Upper lobe of left lung (tissue), 6 donors: ENCODE measurements at regions not wholly inside any gene's neighbourhood (a gene's known extent, or its start where the extent isn't known, plus 50 kb on each side); places are given as distances from the start of the nearest gene placed in this dataset.

ENCODE experiments used
- ATAC-seq, 2 donors: fragments of 200-7000 bp; cut with Tn5 transposase; one replicate each; pipeline ENCODE4 v1.9.1; 2022; ENCODE audit warnings: mild to moderate bottlenecking in 2 of 2, moderate library complexity in 2 of 2; ENCODE audit not compliant: low FRiP score in 2 of 2
- DNase-seq, 2 donors: peaks; one replicate each; pipeline ENCODE4 v3.0.0-alpha.2; 2019 to 2020
- H3K27ac ChIP-seq, 4 donors: fragments of 200-600 bp; sonication (generic); one replicate each; pipeline ENCODE4 v1.5.1; 2016 to 2019
- H3K27me3 ChIP-seq, 4 donors: fragments of 200-600 bp; sonication (generic); one replicate each; pipeline ENCODE4 v1.5.1; 2017 to 2019
- H3K36me3 ChIP-seq, 4 donors: fragments of 200-600 bp; sonication (generic); one replicate each; pipeline ENCODE4 v1.5.1; 2016 to 2019
- H3K4me1 ChIP-seq, 4 donors: fragments of 200-600 bp; sonication (generic); one replicate each; pipeline ENCODE4 v1.5.1; 2018 to 2019
- H3K4me3 ChIP-seq, 4 donors: fragments of 200-600 bp; sonication (generic); one replicate each; pipeline ENCODE4 v1.5.1; 2017 to 2019; ENCODE audit warnings: mild to moderate bottlenecking in 2 of 4, moderate library complexity in 1 of 4
- H3K9me3 ChIP-seq, 4 donors: fragments of 200-600 bp; sonication (generic); one replicate each; pipeline ENCODE4 v1.5.1; 2018 to 2019
- EP300 ChIP-seq, 4 donors: sonication (generic); formaldehyde crosslinking; IDR thresholded peaks; one replicate each; pipeline ENCODE4 v1.5.1; 2017; ENCODE audit warnings: antibody characterized with exemption in 4 of 4, control low read depth in 2 of 4
- POLR2A ChIP-seq, 4 donors: fragments of 450-650 bp; IDR thresholded peaks; one replicate each; pipeline ENCODE4 v1.5.1; 2016 to 2017; ENCODE audit warnings: antibody characterized with exemption in 4 of 4, mild to moderate bottlenecking in 2 of 4
- POLR2AphosphoS5 ChIP-seq, 2 donors: sonication (generic); formaldehyde crosslinking; IDR thresholded peaks; one replicate each; pipeline ENCODE4 v1.5.1; 2017; ENCODE audit warnings: antibody characterized with exemption in 2 of 2
- WGBS, 2 donors: methylation state at CpG; one replicate each; pipeline ENCODE4 v1.1.5; 2017 to 2018; 5-methylcytosine and 5-hydroxymethylcytosine counted together
- TF ChIP-seq, protein P1 (sequence below), 6 experiments: fragments of 450-650 bp in 4 of 6; fragments of 200-600 bp in 2 of 6; sonication (generic) in 2 of 6; IDR thresholded peaks; one replicate each; pipeline ENCODE4 v1.5.1; 2016 to 2019; ENCODE audit warnings: antibody characterized with exemption in 6 of 6
- donor health status: DM: no; HTN: no; CAD: no; lungs with moderate emphysema.
- donor health status: DM: no; HTN: yes; CAD: no; lungs with severe emphysema.

DNA sequence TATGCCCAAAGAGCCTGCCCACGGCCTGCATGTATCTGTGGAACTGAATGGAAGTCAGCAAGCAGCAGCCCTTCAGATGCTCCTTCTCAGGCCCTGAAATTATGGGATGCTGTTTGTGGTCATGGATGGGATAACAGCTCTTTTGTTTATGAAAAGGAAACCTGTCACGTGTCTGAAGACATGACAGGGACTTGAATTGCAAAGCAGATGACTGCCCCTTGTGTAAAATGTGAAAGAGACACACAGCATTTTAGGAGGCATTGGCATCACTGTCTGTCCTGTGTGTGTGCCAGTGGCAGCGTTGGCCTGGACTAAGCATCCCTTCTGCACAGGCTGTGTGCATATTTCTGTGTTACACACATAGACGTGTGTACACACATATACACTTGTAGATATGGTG, 192.1 kb downstream of the VRK1 start:
- Histone ChIP-seq H3K27ac (no peak overlapping the region), H3K4me1 (no peaks in the 10 kb centered on the region), H3K27me3 (no peaks in the 10 kb centered on the region), H3K4me3 (no peak overlapping the region), H3K9me3 (no peaks in the 10 kb centered on the region), H3K36me3 (no peaks in the 10 kb centered on the region)
- ATAC-seq (no peak), DNase-seq (no peak)
- TF ChIP-seq POLR2AphosphoS5 (IDR thresholded peaks at IDR 0.05) (no peak), EP300 (IDR thresholded peaks at IDR 0.05) (no peak), POLR2A (IDR thresholded peaks at IDR 0.05) (no peak)
- TF ChIP-seq, protein P1, sequence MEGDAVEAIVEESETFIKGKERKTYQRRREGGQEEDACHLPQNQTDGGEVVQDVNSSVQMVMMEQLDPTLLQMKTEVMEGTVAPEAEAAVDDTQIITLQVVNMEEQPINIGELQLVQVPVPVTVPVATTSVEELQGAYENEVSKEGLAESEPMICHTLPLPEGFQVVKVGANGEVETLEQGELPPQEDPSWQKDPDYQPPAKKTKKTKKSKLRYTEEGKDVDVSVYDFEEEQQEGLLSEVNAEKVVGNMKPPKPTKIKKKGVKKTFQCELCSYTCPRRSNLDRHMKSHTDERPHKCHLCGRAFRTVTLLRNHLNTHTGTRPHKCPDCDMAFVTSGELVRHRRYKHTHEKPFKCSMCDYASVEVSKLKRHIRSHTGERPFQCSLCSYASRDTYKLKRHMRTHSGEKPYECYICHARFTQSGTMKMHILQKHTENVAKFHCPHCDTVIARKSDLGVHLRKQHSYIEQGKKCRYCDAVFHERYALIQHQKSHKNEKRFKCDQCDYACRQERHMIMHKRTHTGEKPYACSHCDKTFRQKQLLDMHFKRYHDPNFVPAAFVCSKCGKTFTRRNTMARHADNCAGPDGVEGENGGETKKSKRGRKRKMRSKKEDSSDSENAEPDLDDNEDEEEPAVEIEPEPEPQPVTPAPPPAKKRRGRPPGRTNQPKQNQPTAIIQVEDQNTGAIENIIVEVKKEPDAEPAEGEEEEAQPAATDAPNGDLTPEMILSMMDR (IDR thresholded peaks at IDR 0.05), result no peak
- WGBS, 2 donors, result 70 to 74% methylated on average over 4 of the region's 4 CpGs

DNA sequence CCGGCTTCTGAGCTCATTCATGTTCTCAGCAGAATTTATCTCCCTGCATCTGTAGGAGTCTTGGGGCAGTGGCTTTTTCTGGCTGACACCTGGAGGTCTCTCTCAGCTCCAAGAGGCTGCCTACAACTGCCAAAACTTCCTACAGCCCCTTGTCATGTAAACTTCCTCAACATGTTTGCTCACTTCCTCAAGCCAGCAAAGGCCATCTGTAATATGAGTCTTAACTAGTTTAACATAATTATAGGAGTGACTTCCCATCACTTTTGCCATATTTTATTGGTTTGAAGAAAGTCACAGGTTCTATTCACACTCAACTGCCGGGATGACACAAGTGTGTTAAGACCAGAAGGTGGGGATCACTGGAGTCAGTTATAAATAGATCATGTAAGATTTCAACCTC, 194.0 kb downstream of the VRK1 start:
- H3K27me3 ChIP-seq, result no peaks in the 10 kb centered on the region
- no peak for ATAC-seq
- no peaks in the 10 kb centered on the region for H3K36me3 ChIP-seq
- H3K27ac ChIP-seq, result no peak overlapping the region
- DNase-seq, result no peak
- H3K4me1 ChIP-seq, result no peaks in the 10 kb centered on the region
- TF ChIP-seq EP300 (IDR thresholded peaks at IDR 0.05), result no peak
- TF ChIP-seq POLR2A (IDR thresholded peaks at IDR 0.05), result no peak
- TF ChIP-seq POLR2AphosphoS5 (IDR thresholded peaks at IDR 0.05), result no peak
- TF ChIP-seq, protein P1 (IDR thresholded peaks at IDR 0.05), result no peak
- no peak overlapping the region for H3K4me3 ChIP-seq
- no peaks in the 10 kb centered on the region for H3K9me3 ChIP-seq
- 85 to 92% methylated on average over 2 of the region's 2 CpGs for WGBS, 2 donors

DNA sequence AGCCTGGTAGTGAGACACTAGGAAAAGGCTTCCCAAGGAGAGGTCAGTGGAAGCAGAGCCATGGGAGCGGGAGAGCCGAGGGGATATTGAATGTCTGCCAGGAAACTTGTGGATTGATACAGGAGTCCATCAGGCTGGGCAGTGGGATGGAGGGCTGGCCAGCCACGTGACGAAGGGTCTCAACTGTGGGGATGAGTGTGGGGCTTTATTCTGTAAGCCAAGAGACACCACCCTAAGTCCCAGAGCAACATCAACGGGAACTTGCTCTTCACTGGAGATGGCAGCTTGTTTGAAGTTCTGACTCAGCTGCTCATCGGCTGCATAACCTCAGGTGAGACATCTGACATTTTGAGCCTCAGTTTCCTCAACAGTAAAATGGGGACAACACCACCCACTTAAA, 197.8 kb downstream of the VRK1 start:
- H3K9me3 ChIP-seq, result no peaks in the 10 kb centered on the region
- TF ChIP-seq, protein P1 (IDR thresholded peaks at IDR 0.05), result no peak
- TF ChIP-seq POLR2AphosphoS5 (IDR thresholded peaks at IDR 0.05) (no peak), EP300 (IDR thresholded peaks at IDR 0.05) (no peak), POLR2A (IDR thresholded peaks at IDR 0.05) (no peak)
- H3K27me3 ChIP-seq, result no peaks in the 10 kb centered on the region
- DNase-seq, result no peak
- H3K36me3 ChIP-seq, result no peaks in the 10 kb centered on the region
- no peaks in the 10 kb centered on the region for H3K4me1 ChIP-seq
- no peak overlapping the region for H3K27ac ChIP-seq
- ATAC-seq, result no peak
- no peak overlapping the region for H3K4me3 ChIP-seq
- WGBS, 2 donors, result 84 to 88% methylated on average over 6 of the region's 6 CpGs

DNA sequence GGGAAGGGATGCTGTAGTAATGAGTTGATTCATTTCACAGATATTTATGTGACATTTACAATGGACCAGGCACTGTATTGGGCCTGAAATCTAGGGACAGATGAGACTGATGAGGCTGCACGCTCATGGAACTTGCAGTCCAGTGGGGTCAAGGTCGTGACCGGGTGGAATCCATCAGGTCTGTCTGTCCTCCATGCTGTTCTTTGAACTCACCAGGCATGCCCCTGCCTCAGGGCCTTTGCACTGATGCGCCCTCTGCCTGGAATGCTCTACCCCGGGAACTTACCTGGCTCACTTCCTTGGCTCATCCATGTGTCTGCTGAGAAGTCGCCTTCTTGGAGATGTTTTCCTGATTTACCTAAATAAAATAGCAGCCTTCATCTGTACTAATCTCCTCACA, 200.1 kb downstream of the VRK1 start:
- no peaks in the 10 kb centered on the region for H3K4me1 ChIP-seq
- H3K9me3 ChIP-seq, result no peaks in the 10 kb centered on the region
- 83 to 93% methylated on average over 6 of the region's 6 CpGs for WGBS, 2 donors
- no peaks in the 10 kb centered on the region for H3K36me3 ChIP-seq
- no peaks in the 10 kb centered on the region for H3K27me3 ChIP-seq
- ATAC-seq, result no peak
- H3K27ac ChIP-seq, result no peak overlapping the region
- TF ChIP-seq EP300 (IDR thresholded peaks at IDR 0.05) (no peak), POLR2A (IDR thresholded peaks at IDR 0.05) (no peak), POLR2AphosphoS5 (IDR thresholded peaks at IDR 0.05) (no peak)
- TF ChIP-seq, protein P1 (IDR thresholded peaks at IDR 0.05), result no peak
- H3K4me3 ChIP-seq, result no peak overlapping the region
- no peak for DNase-seq

DNA sequence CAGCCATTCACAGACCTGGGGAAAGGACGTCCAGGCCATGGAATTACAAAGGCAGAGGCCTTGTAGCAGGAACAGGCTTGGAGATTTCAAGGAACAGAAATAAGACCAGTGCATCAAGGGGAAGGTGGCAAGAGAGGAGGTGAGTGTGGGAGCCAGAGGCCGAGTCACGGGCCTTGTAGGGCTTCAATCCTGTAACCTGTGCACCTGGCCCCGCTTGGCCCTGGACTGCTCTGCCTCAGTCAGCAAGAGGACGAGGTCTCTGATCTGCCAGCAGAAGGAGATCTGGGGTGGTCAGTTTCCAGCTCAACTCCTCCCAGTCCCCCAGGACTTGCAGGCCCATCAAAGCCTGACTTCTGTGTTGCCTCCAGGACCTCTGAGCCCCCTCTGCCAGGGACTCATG, 200.8 kb downstream of the VRK1 start:
- Histone ChIP-seq H3K4me1 (no peaks in the 10 kb centered on the region), H3K4me3 (no peak overlapping the region), H3K27me3 (no peaks in the 10 kb centered on the region), H3K9me3 (no peaks in the 10 kb centered on the region), H3K27ac (no peak overlapping the region), H3K36me3 (no peaks in the 10 kb centered on the region)
- DNase-seq, result no peak
- TF ChIP-seq POLR2AphosphoS5 (IDR thresholded peaks at IDR 0.05) (no peak), POLR2A (IDR thresholded peaks at IDR 0.05) (no peak), EP300 (IDR thresholded peaks at IDR 0.05) (no peak)
- TF ChIP-seq, protein P1 (IDR thresholded peaks at IDR 0.05), result no peak
- WGBS, 2 donors, result 85 to 88% methylated on average over 3 to 4 of the region's 5 CpGs
- ATAC-seq, result no peak
